Right lobe of liver (tissue), 6 donors: ENCODE measurements at regions not wholly inside any gene's neighbourhood (a gene's known extent, or its start where the extent isn't known, plus 50 kb on each side); places are given as distances from the start of the nearest gene placed in this dataset.

ENCODE experiments used
- ATAC-seq, 4 donors: fragments of 200-7000 bp; cut with Tn5 transposase; one replicate each; pipeline ENCODE4 v1.9.1; 2020; ENCODE audit warnings: mild to moderate bottlenecking in 4 of 4, moderate library complexity in 4 of 4
- DNase-seq, 3 donors: peaks; one replicate each; pipeline ENCODE4 v3.0.0-alpha.2; 2020
- H3K27ac ChIP-seq, 3 donors: fragments of 200-600 bp; one replicate each; pipeline ENCODE4 v1.8.0; 2022
- H3K27me3 ChIP-seq, 2 donors: fragments of 200-600 bp; one replicate each; pipeline ENCODE4 v1.8.0; 2022
- H3K36me3 ChIP-seq, 4 donors: fragments of 200-600 bp; sonication (generic) in 1 of 4; one replicate each; pipeline versions ENCODE4 v1.5.1 to v1.8.0; 2017 to 2022; ENCODE audit warnings: control low read depth in 1 of 4
- H3K4me1 ChIP-seq, 4 donors: fragments of 200-600 bp; sonication (generic) in 1 of 4; one replicate each; pipeline versions ENCODE4 v1.5.1 to v1.8.0; 2017 to 2022; ENCODE audit warnings: control low read depth in 1 of 4
- H3K4me3 ChIP-seq, 3 donors: fragments of 200-600 bp; one replicate each; pipeline ENCODE4 v1.8.0; 2022
- H3K9me3 ChIP-seq, 4 donors: fragments of 200-600 bp; sonication (generic) in 1 of 4; one replicate each; pipeline versions ENCODE4 v1.5.1 to v1.8.0; 2017 to 2022; ENCODE audit warnings: control low read depth in 1 of 4
- POLR2A ChIP-seq: fragments of 450-650 bp; IDR thresholded peaks from one replicate; pipeline ENCODE4 v1.6.1; 2017; ENCODE audit warnings: antibody characterized with exemption, mild to moderate bottlenecking
- WGBS: methylation state at CpG from one replicate; pipeline ENCODE4 v1.1.6; 2018; ENCODE audit warnings: low coverage, low lambda C conversion rate; ENCODE audit not compliant: insufficient coverage; ENCODE audit errors: missing lambda C conversion rate; 5-methylcytosine and 5-hydroxymethylcytosine counted together
- intact Hi-C, 2 donors: fragments of 100-400 bp; cut with DNase I; formaldehyde crosslinking; loops; one replicate each; pipeline versions ENCODE4 v1.11.2 to v1.14.1; 2022
- TF ChIP-seq, protein P1 (sequence below), 4 donors: fragments of 200-600 bp in 3 of 4; fragments of 450-650 bp in 1 of 4; IDR thresholded peaks; one replicate each; pipeline versions ENCODE4 v1.5.1 to v1.8.0; 2016 to 2022; ENCODE audit warnings: antibody characterized with exemption in 4 of 4, mild to moderate bottlenecking in 2 of 4
- donor health status: DM: no; HTN: yes; CAD: no.
- donor health status: DM: no; HTN: no; CAD: no.
- donor health status: DM: no; HTN: no; CAD: no.
- donor health status: DM: no; HTN: yes; CAD: no.
- donor health status: DM: no; HTN: yes; CAD: no.

DNA sequence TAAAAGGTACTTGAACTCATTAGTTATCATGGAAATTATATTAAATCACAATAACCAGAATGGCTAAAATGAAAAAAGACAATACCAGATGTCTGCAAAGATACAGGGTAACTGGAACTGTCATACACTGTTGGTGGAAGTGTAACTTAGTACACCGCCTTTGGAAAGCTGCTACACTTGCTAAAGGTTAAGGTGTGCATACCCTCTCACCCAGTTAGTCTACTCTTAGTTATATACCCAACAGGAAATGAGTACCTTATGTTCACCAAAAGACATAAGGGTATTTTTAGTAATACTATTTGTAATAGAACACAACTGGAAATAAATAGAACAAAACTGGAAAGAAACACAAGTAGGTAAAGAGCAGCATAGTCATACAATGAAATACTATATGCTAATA, 155.8 kb upstream of the THUMPD2 start:
- no peak overlapping the region for H3K4me3 ChIP-seq
- ATAC-seq = no peak
- H3K9me3 ChIP-seq = no peaks in the 10 kb centered on the region
- no peak overlapping the region for H3K27ac ChIP-seq
- WGBS = 82% methylated on average over 1 of the region's 1 CpG
- TF ChIP-seq, protein P1, sequence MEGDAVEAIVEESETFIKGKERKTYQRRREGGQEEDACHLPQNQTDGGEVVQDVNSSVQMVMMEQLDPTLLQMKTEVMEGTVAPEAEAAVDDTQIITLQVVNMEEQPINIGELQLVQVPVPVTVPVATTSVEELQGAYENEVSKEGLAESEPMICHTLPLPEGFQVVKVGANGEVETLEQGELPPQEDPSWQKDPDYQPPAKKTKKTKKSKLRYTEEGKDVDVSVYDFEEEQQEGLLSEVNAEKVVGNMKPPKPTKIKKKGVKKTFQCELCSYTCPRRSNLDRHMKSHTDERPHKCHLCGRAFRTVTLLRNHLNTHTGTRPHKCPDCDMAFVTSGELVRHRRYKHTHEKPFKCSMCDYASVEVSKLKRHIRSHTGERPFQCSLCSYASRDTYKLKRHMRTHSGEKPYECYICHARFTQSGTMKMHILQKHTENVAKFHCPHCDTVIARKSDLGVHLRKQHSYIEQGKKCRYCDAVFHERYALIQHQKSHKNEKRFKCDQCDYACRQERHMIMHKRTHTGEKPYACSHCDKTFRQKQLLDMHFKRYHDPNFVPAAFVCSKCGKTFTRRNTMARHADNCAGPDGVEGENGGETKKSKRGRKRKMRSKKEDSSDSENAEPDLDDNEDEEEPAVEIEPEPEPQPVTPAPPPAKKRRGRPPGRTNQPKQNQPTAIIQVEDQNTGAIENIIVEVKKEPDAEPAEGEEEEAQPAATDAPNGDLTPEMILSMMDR (IDR thresholded peaks at IDR 0.05) = no peak
- TF ChIP-seq POLR2A = no peak
- H3K36me3 ChIP-seq = no peaks in the 10 kb centered on the region
- H3K27me3 ChIP-seq = no peaks in the 10 kb centered on the region
- intact Hi-C loops = no loop called here
- DNase-seq = no peak
- H3K4me1 ChIP-seq = no peaks in the 10 kb centered on the region

DNA sequence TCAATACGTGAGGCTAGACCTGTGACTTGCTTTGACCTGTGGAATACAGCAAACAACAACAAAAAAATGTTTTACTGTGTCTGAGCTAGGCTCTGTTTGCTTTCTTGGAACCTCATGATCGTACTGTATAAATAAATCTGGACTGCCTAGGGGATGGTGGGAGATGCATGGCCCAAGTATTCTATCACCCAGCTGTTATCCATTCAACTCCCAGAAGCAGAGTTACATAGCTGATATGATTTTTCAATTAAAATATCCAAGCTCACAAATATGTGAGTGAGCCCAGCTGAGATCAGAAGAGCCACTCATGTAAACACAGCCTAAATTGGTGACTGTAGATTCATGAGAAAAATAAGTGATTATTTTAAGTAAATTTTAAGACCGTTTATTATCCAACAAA, 154.1 kb upstream of the THUMPD2 start:
- Histone ChIP-seq H3K27ac (no peak overlapping the region), H3K36me3 (no peaks in the 10 kb centered on the region), H3K4me3 (no peak overlapping the region), H3K4me1 (no peaks in the 10 kb centered on the region), H3K27me3 (no peaks in the 10 kb centered on the region), H3K9me3 (no peaks in the 10 kb centered on the region)
- no peak for ATAC-seq
- no peak for DNase-seq
- intact Hi-C loops = no loop called here
- 47% methylated on average over 3 of the region's 3 CpGs for whole genome bisulfite sequencing
- TF ChIP-seq, protein P1 (IDR thresholded peaks at IDR 0.05) = no peak
- no peak for TF ChIP-seq POLR2A

DNA sequence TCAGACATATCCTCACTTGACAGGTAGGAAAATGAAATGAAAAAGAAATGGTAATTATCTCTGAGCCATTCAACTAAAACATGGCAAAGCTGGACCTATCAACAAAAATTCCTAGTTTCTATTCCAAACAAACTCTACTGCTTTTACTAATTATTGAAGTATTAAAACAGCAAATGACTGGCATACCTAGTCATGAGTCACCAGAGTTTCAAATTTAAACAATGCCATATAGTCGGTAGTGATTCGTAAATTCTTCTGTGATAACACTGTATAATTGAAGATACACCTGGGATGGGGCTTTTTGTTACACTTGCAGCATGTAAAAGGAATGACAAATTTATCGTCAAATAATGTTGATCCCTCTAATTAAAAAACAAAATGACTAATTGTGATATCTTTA, 153.1 kb upstream of the THUMPD2 start:
- no peaks in the 10 kb centered on the region for H3K27me3 ChIP-seq
- H3K9me3 ChIP-seq = no peaks in the 10 kb centered on the region
- no peak for TF ChIP-seq POLR2A
- TF ChIP-seq, protein P1 (IDR thresholded peaks at IDR 0.05) = no peak
- H3K4me1 ChIP-seq = no peaks in the 10 kb centered on the region
- H3K27ac ChIP-seq = no peak overlapping the region
- WGBS = 80% methylated on average over 3 of the region's 3 CpGs
- ATAC-seq = no peak
- H3K36me3 ChIP-seq = no peaks in the 10 kb centered on the region
- no peak for DNase-seq
- intact Hi-C loops = no loop called here
- H3K4me3 ChIP-seq = no peak overlapping the region

DNA sequence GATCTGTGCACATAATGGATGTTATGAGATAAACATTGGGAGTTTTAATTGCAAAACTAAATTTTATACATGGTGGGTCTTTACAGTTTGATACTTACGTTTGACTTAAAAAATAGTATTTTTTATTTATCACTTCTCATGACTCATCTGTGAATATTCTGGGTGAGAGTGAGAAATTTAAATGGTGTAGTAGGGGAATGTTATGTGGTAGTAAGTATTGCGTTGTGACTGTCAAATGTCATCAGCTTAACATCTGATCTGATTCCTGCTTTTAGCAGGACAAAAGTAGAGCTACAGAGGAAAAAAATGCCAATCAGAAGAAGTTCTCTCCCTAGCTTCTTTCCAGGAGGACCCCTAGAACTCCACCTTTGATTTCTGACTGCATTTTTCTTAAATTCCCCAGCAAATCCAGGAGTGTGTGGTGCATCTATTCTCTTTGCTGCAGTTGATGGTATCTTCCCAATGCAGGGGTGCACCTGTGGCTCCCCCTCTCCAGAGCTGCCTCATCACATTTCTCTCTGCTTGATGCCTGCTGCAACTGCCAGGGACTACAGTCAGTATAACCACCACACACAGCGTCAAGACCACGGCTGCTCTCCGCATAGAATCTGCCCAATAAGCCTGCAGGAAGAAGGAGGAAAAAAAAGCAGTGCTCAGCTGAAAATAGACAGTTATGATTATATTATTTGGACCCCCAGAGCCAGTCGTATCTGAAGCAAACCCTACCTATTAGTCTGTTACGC, 151.3 kb upstream of the THUMPD2 start:
- intact Hi-C loops = no loop called here
- Histone ChIP-seq H3K27ac (no peak overlapping the region), H3K9me3 (no peaks in the 10 kb centered on the region), H3K4me1 (no peaks in the 10 kb centered on the region), H3K36me3 (no peaks in the 10 kb centered on the region), H3K4me3 (no peak overlapping the region), H3K27me3 (no peaks in the 10 kb centered on the region)
- WGBS = 59% methylated on average over 7 of the region's 7 CpGs
- ATAC-seq (no peak), DNase-seq (no peak)
- TF ChIP-seq, protein P1 (IDR thresholded peaks at IDR 0.05) = no peak
- TF ChIP-seq POLR2A = no peak
